Endodermal cell (in vitro differentiated cells): ENCODE measurements at regions not wholly inside any gene's neighbourhood (a gene's known extent, or its start where the extent isn't known, plus 50 kb on each side); places are given as distances from the start of the nearest gene placed in this dataset.

Experiments used
- DNase-seq: peaks from one replicate; pipeline ENCODE4 v3.0.0-alpha.2; 2017
- H3K27ac ChIP-seq: 2 replicates; pipeline ENCODE4 v1.5.1; 2013; ENCODE audit warnings: mild to moderate bottlenecking, low read depth, low read length, moderate library complexity
- H3K27me3 ChIP-seq: 2 replicates; pipeline ENCODE4 v1.6.1; 2013; ENCODE audit warnings: mild to moderate bottlenecking, low read length, moderate library complexity; ENCODE audit not compliant: insufficient read depth, control insufficient read depth, poor library complexity, severe bottlenecking
- H3K36me3 ChIP-seq: 2 replicates; pipeline ENCODE4 v1.7.0; 2013; ENCODE audit warnings: mild to moderate bottlenecking, low read length, moderate library complexity; ENCODE audit not compliant: control insufficient read depth, insufficient read depth
- H3K4me1 ChIP-seq: one replicate; pipeline ENCODE4 v1.7.0; 2013; ENCODE audit warnings: low read length; ENCODE audit not compliant: control insufficient read depth, insufficient read depth
- H3K4me3 ChIP-seq: 2 replicates; pipeline ENCODE4 v1.5.1; 2013; ENCODE audit warnings: mild to moderate bottlenecking, low read length, moderate library complexity
- H3K9ac ChIP-seq: 2 replicates; pipeline ENCODE4 v1.6.1; 2013; ENCODE audit warnings: mild to moderate bottlenecking, low read length, moderate library complexity; ENCODE audit not compliant: poor library complexity, severe bottlenecking; ENCODE audit errors: extremely low read depth
- H3K9me3 ChIP-seq: 2 replicates; pipeline ENCODE4 v1.6.1; 2013; ENCODE audit warnings: mild to moderate bottlenecking, low read length, moderate library complexity; ENCODE audit not compliant: control insufficient read depth
- H3K27ac Mint-ChIP-seq: 2 replicates; pipeline ENCODE4 v1.8.0; 2020; ENCODE audit warnings: mixed read lengths
- H3K27me3 Mint-ChIP-seq: 2 replicates; pipeline ENCODE4 v1.8.0; 2021; ENCODE audit warnings: mild to moderate bottlenecking, mixed read lengths; ENCODE audit not compliant: insufficient read depth
- H3K36me3 Mint-ChIP-seq: 2 replicates; pipeline ENCODE4 v1.8.0; 2020; ENCODE audit warnings: low read depth, mixed read lengths
- H3K4me1 Mint-ChIP-seq: 2 replicates; pipeline ENCODE4 v1.8.0; 2020; ENCODE audit warnings: mixed read lengths
- H3K4me3 Mint-ChIP-seq: 2 replicates; pipeline ENCODE4 v1.8.0; 2020; ENCODE audit warnings: mild to moderate bottlenecking, moderate library complexity, mixed read lengths
- H3K9me3 Mint-ChIP-seq: 2 replicates; pipeline ENCODE4 v1.8.0; 2020; ENCODE audit warnings: mild to moderate bottlenecking, mixed read lengths
- WGBS, 2 experiments: methylation state at CpG; one replicate each; pipeline versions ENCODE4 v1.1.5 to v1.1.7; 2013; ENCODE audit warnings: missing lambda C conversion rate in 2 of 2, mixed read lengths in 1 of 2; ENCODE audit not compliant: insufficient coverage in 1 of 2, insufficient read length in 1 of 2; 5-methylcytosine and 5-hydroxymethylcytosine counted together
- TF ChIP-seq, protein P1 (sequence below): fragments of 200-600 bp; sonication (generic); conservative IDR thresholded peaks from 2 replicates; pipeline ENCODE4 v1.5.0; 2021; ENCODE audit warnings: antibody characterized with exemption, mild to moderate bottlenecking

DNA sequence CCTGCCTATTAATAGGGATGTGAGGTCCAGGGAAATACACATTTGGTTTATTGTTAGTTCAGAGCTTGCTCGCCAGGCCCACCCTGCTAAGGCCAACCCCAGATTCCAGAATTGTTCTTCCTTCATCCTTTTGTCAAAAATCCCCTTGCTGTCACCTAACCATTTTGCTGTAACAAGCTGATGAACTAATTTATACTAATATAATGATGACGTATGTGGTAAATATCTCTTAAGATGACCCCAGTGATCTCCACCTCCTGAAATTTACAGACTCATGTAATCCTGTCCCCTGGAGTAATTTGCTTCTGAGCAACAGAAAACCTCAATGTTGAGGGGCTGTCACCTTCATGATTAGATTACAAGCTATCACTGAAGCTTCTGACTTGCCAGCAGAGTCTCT is 236.3 kb upstream of the N4BP1 start:
- no peaks in the 10 kb centered on the region for H3K4me1 Mint-ChIP-seq
- Histone ChIP-seq H3K4me3 (no peak overlapping the region), H3K9me3 (no peaks in the 10 kb centered on the region), H3K9ac (no peak overlapping the region), H3K36me3 (no peaks in the 10 kb centered on the region), H3K27me3 (peaks cover 6% of the 10 kb centered on the region), H3K27ac (no peak overlapping the region), H3K4me1 (no peaks in the 10 kb centered on the region)
- H3K36me3 Mint-ChIP-seq = no peaks in the 10 kb centered on the region
- no peaks in the 10 kb centered on the region for H3K9me3 Mint-ChIP-seq
- TF ChIP-seq, protein P1, sequence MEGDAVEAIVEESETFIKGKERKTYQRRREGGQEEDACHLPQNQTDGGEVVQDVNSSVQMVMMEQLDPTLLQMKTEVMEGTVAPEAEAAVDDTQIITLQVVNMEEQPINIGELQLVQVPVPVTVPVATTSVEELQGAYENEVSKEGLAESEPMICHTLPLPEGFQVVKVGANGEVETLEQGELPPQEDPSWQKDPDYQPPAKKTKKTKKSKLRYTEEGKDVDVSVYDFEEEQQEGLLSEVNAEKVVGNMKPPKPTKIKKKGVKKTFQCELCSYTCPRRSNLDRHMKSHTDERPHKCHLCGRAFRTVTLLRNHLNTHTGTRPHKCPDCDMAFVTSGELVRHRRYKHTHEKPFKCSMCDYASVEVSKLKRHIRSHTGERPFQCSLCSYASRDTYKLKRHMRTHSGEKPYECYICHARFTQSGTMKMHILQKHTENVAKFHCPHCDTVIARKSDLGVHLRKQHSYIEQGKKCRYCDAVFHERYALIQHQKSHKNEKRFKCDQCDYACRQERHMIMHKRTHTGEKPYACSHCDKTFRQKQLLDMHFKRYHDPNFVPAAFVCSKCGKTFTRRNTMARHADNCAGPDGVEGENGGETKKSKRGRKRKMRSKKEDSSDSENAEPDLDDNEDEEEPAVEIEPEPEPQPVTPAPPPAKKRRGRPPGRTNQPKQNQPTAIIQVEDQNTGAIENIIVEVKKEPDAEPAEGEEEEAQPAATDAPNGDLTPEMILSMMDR = no peak
- no peak overlapping the region for H3K27ac Mint-ChIP-seq
- no peak overlapping the region for H3K4me3 Mint-ChIP-seq
- no peak for DNase-seq
- WGBS, 2 experiments = 81% methylated on average over 2 of the region's 2 CpGs; no CpG with 5 or more reads in 1 of the 2 experiments
- H3K27me3 Mint-ChIP-seq = peaks cover 16% of the 10 kb centered on the region

DNA sequence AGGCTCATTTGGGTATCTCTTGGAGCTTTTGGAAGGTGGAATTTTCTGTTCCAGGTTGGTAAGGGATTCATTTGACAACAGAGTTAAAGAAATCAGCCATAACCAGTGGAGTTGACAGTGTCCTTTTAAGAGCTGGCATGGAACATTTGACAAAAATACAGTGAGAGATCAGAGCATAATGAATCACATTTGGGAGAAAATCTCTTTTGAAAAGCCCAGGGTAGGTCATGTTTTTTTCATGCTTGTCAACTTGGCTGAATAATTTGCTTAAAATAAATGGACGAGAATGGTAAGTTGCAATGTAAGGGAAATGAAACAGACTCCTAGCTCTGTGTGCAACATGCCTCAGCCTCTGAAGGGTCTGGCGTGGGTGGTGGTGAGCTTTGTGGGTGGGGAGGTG is 235.3 kb upstream of the N4BP1 start:
- DNase-seq = no peak
- H3K36me3 Mint-ChIP-seq = no peaks in the 10 kb centered on the region
- no peaks in the 10 kb centered on the region for H3K36me3 ChIP-seq
- H3K27ac ChIP-seq = no peak overlapping the region
- H3K4me1 Mint-ChIP-seq = no peaks in the 10 kb centered on the region
- no peaks in the 10 kb centered on the region for H3K9me3 Mint-ChIP-seq
- H3K4me3 Mint-ChIP-seq = no peak overlapping the region
- H3K4me3 ChIP-seq = no peak overlapping the region
- H3K4me1 ChIP-seq = no peaks in the 10 kb centered on the region
- peaks cover 16% of the 10 kb centered on the region for H3K27me3 Mint-ChIP-seq
- 54% methylated on average over 2 of the region's 2 CpGs; no CpG with 5 or more reads in 1 of the 2 experiments for WGBS, 2 experiments
- H3K27ac Mint-ChIP-seq = no peak overlapping the region
- no peak overlapping the region for H3K9ac ChIP-seq
- TF ChIP-seq, protein P1 = no peak
- peaks cover 10% of the 10 kb centered on the region for H3K27me3 ChIP-seq
- H3K9me3 ChIP-seq = no peaks in the 10 kb centered on the region

- Mint-ChIP-seq H3K27me3 (peaks cover 11% of the 10 kb centered on the region), H3K4me1 (peaks cover 8% of the 10 kb centered on the region), H3K36me3 (no peaks in the 10 kb centered on the region), H3K27ac (no peak overlapping the region), H3K4me3 (no peak overlapping the region), H3K9me3 (no peaks in the 10 kb centered on the region)
- Histone ChIP-seq H3K4me3 (no peak overlapping the region), H3K4me1 (no peaks in the 10 kb centered on the region), H3K27ac (no peak overlapping the region), H3K27me3 (peaks cover 10% of the 10 kb centered on the region), H3K36me3 (no peaks in the 10 kb centered on the region), H3K9me3 (no peaks in the 10 kb centered on the region), H3K9ac (no peak overlapping the region)
- WGBS, 2 experiments = 71 to 100% methylated on average over 1 of the region's 1 CpG
- TF ChIP-seq, protein P1 = no peak
- DNase-seq = no peak
Measured at GRCh38 chr16:48838349-48838748, 228.4 kb upstream of the N4BP1 start.
